HG03097 (cell line): ENCODE measurements at regions not wholly inside any gene's neighbourhood (a gene's known extent, or its start where the extent isn't known, plus 50 kb on each side); places are given as distances from the start of the nearest gene placed in this dataset.

ENCODE experiments used
- ATAC-seq: cut with Tn5 transposase; IDR thresholded peaks from one replicate; pipeline ENCODE4 v1.9.1; 2021; ENCODE audit not compliant: unreplicated experiment, low FRiP score

DNA sequence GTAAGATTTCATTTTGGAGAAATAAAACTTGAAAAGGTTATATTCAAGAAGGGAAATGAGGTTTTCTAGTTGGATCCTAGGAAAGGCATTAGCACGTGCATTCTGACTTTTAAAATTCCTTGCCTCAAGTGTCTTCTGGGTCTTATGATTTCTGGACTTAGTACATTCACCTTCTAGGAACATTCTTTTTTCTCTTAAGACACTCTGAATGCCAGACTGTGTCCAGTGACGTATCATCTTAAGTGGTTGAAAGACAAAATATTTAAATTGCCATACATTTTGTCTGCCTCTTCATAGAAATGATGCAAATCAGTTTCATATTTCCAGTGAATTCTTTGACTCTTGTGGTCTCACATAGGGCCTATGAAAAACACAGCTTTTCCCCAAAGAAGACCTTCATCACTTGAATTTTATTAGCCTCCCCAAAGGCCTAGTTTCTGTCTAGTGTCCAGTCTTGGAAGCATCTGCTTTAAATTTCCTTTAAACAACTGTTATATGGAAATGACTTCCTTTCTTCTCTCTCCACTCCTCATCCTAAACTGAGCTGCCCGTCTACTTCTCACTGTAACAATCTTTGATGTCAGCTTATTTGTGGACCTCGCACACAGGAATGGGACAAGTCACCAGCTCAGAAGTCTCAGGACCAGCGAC lies 187.2 kb downstream of the HLX start:
- ATAC-seq: no peak

DNA sequence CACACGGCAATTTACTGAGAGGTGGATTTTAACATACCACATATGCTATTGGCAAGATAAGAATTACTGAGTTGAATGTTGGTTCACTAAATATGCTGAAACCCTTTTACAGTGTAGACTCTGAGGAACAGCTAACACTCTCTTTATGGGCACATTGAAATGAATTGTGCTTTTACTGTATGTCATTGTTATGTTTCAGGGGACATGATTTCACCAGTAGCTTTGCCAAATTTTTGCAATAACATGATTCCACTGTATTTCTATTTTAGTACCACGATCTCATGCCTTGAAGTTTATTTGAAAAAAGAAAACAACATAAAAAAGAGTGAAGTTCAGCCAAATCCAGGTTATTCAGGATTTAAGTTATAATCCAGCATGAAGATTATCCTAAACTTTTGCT lies 188.5 kb downstream of the HLX start:
- no peak for ATAC-seq

DNA sequence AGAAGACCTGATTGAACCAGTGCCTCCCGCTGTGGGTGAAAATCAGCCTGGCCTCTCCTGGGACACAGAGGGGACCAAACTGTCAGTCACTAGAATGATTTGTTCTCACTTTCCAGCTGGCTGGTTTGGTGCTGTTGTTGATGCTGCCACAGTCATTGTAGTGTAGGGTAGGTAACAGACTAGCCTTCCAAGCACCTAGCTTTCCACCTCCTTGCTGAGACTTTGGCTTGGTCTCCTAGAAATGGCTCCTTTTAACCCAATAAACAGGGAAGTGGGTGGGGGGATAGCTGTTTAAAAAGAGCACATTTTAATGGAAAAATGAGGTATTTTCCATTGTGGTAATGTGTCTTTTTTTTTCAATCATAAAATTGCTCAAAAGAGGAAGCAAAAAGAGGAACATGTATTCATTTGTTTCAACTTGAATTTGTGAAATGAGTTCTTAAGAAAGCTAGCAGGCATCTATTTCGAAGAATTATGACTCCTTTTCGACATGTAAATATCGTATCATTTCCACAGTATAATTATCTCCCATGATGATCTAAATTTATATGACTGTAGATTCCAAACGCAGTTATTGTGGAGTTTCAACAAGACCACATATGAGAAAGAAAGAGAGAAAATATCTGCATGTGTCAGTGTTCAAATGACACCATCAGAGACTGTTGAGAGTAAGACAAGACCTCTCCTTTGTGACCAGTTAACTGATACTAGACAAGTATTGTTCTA lies 190.1 kb downstream of the HLX start:
- peak; percentile 91 for ATAC-seq

DNA sequence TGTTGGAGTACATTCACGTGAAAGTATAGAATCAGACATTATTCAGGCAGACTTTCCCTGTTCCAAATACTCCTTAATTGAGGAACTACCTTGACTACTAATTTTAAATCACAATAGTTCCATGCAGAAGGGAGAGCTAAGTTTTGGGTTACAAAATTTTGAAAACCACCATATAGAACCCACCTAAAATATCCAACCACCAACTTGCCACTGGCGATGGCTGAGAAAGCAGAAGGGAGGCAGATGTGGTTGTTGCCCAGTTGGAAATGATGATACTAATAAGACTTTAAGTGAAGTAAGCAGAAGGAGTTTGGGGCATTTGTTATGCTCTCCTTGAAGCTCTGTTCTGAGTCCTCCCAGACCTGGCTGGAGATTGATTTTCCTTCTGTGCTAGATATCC lies 190.7 kb downstream of the HLX start:
- ATAC-seq: no peak

DNA sequence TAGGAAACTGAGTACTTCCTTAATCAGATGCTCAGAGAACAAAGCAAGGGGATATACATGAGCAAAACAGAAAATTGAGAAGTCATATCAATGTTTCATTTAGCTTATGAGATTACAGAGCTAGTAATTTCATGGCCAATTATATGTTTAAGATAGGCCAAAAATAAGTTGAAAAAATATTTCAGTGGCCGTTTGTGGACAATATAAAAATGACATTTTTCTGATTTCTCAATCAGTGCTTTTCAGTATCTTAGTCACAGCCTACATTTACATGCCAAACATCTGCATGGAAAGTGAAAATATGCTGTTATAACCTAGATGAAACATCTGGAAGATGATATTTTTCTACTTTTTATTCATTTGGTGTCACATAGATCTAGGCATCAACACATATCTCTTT lies 192.5 kb downstream of the HLX start:
- ATAC-seq: no peak

DNA sequence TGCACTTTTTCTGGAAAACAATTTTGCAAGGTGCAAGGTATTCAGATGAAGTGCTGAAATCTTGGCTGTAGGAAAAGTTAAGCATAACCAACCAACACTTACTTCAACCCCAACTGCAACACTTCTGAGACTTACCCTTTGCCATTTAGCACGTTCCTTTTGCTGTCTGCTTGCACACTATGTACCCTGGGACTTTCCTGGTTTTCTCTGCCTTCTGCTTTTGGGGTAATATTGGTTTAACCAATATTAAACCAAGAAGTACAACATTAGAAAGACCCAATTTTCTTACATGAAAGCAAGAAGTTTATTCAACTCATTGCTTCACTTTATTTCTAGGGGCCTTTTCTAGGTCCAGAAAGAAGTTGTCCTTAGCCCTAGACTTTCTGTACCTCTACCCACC lies 193.0 kb downstream of the HLX start:
- no peak for ATAC-seq

DNA sequence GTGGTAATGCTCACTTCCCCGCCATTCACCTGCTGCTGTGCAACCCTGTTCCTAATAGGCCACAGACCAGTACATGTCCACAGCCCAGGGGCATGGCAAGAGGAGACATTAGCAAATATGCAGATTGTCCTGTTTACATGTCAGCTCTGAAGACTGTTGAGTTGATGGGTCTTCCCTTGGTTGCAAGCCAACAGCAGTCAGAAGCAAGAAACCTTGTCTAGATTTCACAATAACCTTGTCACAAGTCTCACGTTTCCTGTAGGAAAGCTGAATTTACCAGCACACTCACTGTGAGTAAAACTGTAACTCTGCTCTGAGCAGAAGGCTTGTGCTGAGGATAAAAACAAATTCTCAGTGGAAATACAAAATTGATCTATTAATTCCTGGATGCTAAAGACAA lies 195.1 kb downstream of the HLX start:
- no peak for ATAC-seq

DNA sequence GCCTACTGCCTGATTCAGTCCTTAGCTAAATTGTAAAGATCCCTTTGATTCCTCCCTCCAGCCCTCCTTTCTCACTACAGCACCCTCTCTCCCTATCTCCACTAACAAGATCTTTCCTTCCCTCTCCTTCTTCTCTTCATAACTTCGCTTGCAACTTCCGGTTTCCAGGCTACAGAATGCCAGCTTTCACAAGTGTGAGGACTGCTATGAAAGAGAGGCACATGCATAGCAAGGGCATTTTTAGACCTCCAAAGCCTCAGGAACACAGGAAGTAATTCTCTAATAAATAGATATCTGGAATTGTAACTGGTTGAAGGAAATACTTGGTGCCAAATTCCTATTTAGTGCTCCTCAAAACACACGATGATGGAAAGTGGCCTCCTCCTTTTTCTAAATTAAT lies 196.7 kb downstream of the HLX start:
- ATAC-seq: no peak

DNA sequence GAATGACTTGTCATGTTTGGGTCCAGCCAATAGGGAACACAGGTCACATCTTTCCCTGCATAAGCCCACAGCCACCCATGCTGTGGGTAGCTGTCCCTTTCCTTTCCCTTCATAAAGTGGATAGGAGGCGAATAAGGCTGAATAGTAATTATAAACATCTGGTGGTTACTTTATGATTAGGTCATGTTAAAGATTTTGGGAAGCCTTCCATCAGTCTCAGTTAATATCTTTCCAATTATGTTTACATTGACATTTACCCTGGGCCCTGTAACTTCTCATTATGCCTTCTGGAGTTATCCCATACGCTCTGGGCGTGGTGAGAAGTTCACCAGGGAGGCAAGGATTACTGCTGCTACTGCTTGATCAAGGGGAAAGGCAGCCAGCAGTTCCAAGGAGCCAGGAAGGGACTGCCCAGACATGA lies 197.2 kb downstream of the HLX start:
- no peak for ATAC-seq

DNA sequence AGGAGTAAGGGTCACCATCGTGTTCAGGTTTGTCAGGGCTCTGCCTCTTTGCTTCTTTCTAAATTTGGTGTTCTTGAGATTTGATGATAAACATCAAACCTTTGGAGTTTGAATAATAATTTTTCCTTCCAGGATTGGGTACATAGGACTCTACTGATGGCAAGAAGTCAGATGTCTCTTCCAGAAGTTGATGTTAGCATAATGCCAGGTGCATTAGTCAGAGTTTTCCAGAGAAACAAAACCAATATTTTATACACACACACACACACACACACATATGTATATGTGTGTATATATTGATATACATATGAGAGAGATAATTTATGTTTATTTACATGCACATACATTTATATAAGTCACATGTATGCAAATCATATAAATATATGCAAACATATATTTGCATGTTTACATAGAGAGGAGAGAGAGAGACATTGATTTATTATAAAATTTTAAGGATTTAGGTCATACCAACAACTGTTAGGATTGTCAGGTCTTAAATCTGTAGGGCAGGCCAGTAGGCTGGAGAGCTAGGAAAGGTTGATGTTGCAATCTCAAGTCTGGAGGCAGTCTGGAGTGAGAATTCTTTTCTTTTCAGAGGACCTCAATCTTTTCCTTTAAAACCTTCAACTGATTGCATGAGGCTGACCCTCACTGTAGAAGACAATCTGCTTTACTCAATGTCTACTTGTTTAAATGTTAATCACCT lies 199.2 kb downstream of the HLX start:
- no peak for ATAC-seq

DNA sequence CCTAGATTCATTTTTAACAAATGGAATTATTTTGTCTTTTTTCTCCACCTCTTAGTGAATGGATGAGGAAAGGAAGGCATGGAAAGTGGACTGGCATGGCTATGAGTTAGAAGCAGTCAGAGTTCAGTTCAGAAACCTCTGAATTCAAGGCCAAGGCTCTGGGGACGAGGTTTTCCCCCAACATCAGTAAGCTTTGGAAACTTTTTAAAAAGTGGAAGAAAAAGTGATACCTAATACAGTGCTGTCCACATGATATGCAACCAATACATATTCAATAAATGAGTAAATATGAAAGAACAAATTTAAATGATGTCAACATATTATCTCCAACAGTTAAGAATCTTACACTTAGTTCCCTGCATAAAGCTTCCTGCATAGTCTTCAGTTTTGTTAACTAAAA lies 204.7 kb downstream of the HLX start:
- no peak for ATAC-seq

DNA sequence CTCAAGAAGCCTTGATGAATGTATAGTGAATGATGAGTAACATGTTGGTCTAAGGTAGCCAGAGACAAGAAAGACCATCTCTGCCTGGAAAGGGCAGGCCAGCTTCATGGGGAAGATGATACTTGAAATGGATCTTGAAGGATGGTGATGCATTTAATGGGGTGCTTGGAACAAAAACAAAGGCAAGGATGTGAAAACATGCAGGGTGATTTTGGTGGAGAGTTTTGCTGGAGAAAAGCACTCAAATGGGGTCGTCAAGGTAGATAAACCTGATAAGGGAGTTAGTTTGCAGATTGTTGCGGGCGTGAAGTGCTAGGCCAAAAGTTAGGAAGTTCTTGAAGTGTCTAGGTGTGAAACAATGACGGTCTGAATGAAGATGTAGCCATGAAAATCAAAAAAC lies 205.4 kb downstream of the HLX start:
- no peak for ATAC-seq

DNA sequence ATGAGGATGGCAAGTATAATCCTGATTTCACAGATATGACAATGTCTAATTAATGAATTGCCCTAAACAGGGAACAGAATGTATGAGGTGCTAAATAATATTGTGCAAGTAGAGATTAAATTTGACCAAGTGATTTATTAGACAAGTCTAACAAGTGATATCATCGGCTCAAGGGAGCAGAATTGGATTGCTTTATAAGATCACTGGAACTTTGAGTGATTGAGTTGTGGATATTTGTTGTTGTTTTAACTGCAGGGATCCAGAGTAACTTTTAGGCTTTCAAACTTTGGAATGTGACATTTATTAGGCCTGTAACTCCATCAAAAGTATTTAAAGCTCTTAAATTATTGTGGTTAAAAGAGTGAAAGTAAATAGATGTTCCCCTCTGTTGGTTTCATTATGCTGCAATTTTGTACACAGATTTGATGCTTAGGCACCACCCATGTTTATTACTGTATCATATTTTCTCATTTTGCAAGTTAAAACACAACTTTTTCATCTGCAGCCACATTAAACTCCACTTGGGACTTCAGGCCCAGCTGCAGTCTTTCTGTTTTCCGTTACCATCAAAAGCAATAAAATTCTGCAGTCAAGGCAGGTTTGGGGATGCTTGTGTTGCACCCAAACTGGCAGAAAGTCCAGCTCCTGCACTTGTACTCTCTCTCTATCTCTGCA lies 206.6 kb downstream of the HLX start:
- no peak for ATAC-seq

DNA sequence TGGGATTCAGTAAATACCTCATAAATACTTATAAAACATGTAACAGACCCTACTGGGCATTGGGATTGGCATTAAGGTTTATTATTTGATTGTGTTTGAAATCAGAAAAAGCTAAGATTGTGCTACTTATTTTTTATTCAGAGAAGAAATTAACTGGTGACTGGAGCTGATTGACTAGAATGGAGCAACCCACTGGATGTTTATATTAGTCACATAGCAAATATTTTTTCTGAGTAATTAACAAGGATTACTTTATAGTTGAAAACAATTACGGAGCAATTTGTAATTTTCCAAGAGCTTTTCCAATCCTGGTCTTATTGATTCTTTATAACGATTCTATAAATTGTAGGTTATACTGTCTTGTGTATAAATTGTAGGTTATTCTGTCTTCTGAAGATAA lies 208.7 kb downstream of the HLX start:
- ATAC-seq: no peak

DNA sequence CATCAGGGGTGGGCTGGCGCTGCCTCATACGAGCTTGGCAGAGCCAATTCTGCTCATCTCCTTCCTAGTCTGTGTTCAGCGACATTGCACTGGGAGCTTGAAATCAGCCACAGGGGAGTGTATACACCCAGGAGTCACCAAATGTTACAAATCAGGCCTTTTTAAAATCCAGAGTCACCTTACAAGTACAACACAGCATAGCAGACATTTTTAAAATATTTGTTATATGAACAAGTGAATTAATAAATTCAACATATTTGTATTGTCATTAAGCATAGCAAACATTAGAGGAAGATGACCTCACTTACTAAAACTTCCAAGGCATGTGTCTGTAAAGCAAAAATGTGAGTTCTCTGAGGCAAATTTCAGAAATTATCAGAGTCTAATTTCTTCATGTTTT lies 210.0 kb downstream of the HLX start:
- no peak for ATAC-seq

DNA sequence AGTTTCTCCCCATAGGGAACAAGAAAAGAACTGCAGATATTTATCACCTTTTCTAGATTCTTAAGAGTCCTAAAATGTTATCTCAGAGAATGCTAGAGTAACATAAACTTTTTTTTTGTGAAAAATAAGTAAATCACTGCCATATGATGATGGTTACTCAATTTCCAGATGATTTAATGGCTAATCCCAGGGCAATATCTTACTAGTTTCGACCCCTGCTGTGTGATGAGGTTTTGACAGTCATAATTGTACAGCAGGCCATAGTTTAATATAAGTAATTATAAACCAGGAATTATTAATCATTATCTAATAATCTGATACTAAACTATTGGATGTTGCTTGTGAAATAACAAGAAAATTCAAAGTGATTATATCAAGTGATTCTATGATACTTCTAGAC lies 210.6 kb downstream of the HLX start:
- no peak for ATAC-seq

DNA sequence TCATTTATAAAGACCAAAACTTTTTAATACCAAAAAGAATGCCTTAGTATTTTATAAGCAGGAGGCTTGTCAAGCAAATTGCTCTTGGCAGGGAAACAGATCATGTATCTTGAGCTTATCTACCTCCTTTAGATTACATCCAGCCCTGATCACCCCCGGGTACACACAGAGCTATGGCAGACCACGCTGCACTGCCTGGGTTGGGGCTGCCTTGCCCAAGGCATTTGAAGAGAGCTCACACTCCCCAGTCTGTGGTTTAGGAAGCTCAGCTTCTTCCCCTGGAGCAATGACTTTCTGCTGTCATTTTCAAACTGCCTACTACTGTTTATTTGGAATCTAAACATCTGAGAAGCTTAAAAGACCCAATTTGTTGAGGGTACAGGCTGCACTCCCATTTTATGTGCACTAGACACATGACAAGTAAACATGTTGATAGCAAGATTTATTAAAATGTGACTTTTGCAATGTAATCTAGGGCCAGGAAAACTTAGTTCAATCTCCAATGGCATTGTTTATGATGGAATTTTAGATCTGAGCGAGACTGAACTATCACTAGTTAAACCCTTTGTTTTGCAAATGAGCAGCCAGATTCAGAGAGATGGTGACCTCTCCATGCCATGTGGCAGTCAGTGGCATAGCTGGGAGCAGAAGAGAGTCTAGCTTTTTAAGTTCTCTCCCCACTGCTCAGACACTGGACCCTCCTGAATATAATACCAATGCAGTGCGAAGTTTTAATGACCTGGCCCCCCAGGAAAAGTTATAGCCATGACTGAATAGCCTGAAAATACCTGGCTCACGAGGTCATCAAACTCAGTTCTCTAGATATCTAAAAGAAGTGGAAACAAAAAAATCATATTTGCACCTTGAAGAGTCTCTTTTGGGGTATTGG lies 214.9 kb downstream of the HLX start:
- ATAC-seq: no peak

DNA sequence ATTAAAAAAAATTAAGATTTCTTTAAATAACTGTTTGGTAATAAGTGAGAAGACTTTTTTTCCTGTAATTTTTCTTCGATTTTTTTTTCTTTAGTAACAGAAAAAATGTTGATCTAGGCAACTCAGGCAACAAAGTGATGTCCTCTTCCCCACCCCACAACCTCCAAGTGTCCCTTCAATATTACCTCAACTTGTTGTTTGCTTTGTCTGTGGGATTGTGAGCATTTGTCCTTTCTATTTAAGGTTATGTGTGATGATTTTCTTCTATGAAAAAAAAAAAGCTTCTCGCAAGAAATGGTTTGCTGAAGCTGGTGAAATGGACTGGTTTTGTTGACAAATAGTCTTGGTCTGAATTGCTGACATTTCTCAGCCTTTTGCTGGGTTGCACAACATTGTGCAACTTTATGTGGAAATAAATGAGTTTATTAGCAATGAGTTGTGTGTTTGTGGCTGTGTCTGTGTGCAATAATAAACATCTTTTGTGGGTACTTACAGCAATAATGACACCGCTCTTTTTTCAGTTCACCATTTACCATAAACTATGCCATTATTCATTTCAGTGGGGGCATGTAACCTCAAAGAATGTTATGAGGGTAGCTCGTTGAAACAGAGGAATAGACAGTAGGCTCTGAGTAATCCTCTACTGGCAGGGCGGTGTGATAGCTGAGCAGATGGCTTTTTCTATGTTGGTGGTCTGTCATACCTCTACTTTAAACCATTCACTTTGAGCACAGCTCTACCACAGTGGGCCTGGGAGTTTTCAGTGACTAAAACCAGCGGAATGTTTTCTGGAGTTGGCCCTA lies 218.4 kb downstream of the HLX start:
- no peak for ATAC-seq
